PC-3 (cell line): ENCODE measurements at regions not wholly inside any gene's neighbourhood (a gene's known extent, or its start where the extent isn't known, plus 50 kb on each side); places are given as distances from the start of the nearest gene placed in this dataset.

ENCODE experiments used
- ATAC-seq: fragments of 200-7000 bp; cut with Tn5 transposase; 2 replicates; pipeline ENCODE4 v1.9.1; 2020; ENCODE audit warnings: mild to moderate bottlenecking, moderate library complexity
- BruUV-seq: library from RNA; stranded (reverse); fragments of 400-500 nt; replicated peaks from 2 replicates; lab custom pipeline; 2021; lab: Mats Ljungman, UMichigan
- CTCF ChIA-PET: fragments of 300-600 bp; sonication (Branson Sonifier 250); formaldehyde crosslinking; loops from one replicate; lab custom pipeline; 2022; ENCODE audit warnings: antibody characterized with exemption; lab: Charles Lee
- POLR2A ChIA-PET: fragments of 300-600 bp; sonication (Branson Sonifier 250); formaldehyde crosslinking; loops from one replicate; lab custom pipeline; 2022; ENCODE audit warnings: antibody characterized with exemption; ENCODE audit not compliant: unreplicated experiment; lab: Charles Lee
- DNase-seq: peaks from one replicate; pipeline ENCODE4 v3.0.0-alpha.2; 2015
- H2AFZ ChIP-seq: fragments of 300-600 bp; sonication (generic); 2 replicates; pipeline ENCODE4 v1.6.0; 2016; ENCODE audit warnings: antibody characterized with exemption, low read length
- H3F3A ChIP-seq: fragments of 300-600 bp; sonication (generic); one replicate; pipeline ENCODE4 v1.6.0; 2017; ENCODE audit warnings: antibody characterized with exemption, low read length, control low read depth, mild to moderate bottlenecking; ENCODE audit not compliant: unreplicated experiment
- H3K27ac ChIP-seq: fragments of 300-600 bp; sonication (generic); 2 replicates; pipeline ENCODE4 v1.5.1; 2016; ENCODE audit warnings: mild to moderate bottlenecking, low read length
- H3K27me3 ChIP-seq: fragments of 300-600 bp; sonication (generic); 2 replicates; pipeline ENCODE4 v1.6.1; 2016; ENCODE audit warnings: low read length, mixed read lengths
- H3K36me3 ChIP-seq: fragments of 300-600 bp; sonication (generic); 2 replicates; pipeline ENCODE4 v1.6.1; 2016; ENCODE audit warnings: low read depth, mixed run types, low read length, mixed read lengths
- H3K4me1 ChIP-seq: fragments of 300-600 bp; sonication (generic); 2 replicates; pipeline ENCODE4 v1.5.1; 2016; ENCODE audit warnings: low read length; ENCODE audit not compliant: insufficient read depth
- H3K4me2 ChIP-seq: fragments of 300-600 bp; sonication (generic); 2 replicates; pipeline ENCODE4 v1.6.0; 2016; ENCODE audit warnings: low read length
- H3K4me3 ChIP-seq: fragments of 300-600 bp; sonication (generic); 2 replicates; pipeline ENCODE4 v1.5.1; 2016; ENCODE audit warnings: mild to moderate bottlenecking, low read length, mixed read lengths
- H3K79me2 ChIP-seq: fragments of 300-600 bp; sonication (generic); 2 replicates; pipeline ENCODE4 v1.6.1; 2017; ENCODE audit warnings: low read length, mixed read lengths
- H3K9ac ChIP-seq: fragments of 300-600 bp; sonication (generic); 2 replicates; pipeline ENCODE4 v1.6.0; 2016; ENCODE audit warnings: mild to moderate bottlenecking, low read length
- H3K9me2 ChIP-seq: fragments of 300-600 bp; sonication (generic); replicated peaks from 2 replicates; pipeline ENCODE4 v1.6.1; 2016; ENCODE audit warnings: mixed run types, low read length, mixed read lengths
- H3K9me3 ChIP-seq: fragments of 300-600 bp; sonication (generic); 2 replicates; pipeline ENCODE4 v1.6.1; 2016; ENCODE audit warnings: low read length, mixed read lengths
- H4K20me1 ChIP-seq: fragments of 300-600 bp; sonication (generic); 2 replicates; pipeline ENCODE4 v1.6.1; 2016; ENCODE audit warnings: low read length, mixed read lengths
- CTCF ChIP-seq: fragments of 300-600 bp; sonication (generic); conservative IDR thresholded peaks from 2 replicates; pipeline ENCODE4 v1.5.1; 2017; ENCODE audit warnings: antibody characterized with exemption, low read depth, mild to moderate bottlenecking, low read length
- EZH2 ChIP-seq: fragments of 300-600 bp; sonication (generic); IDR thresholded peaks from one replicate; pipeline ENCODE4 v1.6.1; 2017; ENCODE audit warnings: antibody characterized with exemption, mild to moderate bottlenecking, low read length; ENCODE audit not compliant: unreplicated experiment
- EZH2phosphoT487 ChIP-seq: fragments of 300-600 bp; sonication (generic); IDR thresholded peaks from 2 replicates; pipeline ENCODE4 v1.6.1; 2018; ENCODE audit warnings: mild to moderate bottlenecking, antibody characterized with exemption, low read length, borderline replicate concordance
- intact Hi-C: fragments of 100-400 bp; cut with micrococcal nuclease; formaldehyde crosslinking; loops from 2 replicates; pipeline ENCODE4 v1.9.0; 2023

- intact Hi-C loops: no loop called here
- Histone ChIP-seq H3K4me2 (no peak overlapping the region), H3K27ac (no peak overlapping the region), H3K27me3 (no peaks in the 10 kb centered on the region), H3K9ac (no peak overlapping the region), H3F3A (no peaks in the 10 kb centered on the region), H3K9me2 (no peaks in the 10 kb centered on the region), H3K4me1 (no peaks in the 10 kb centered on the region), H2AFZ (no peak overlapping the region), H4K20me1 (no peaks in the 10 kb centered on the region), H3K9me3 (no peaks in the 10 kb centered on the region), H3K36me3 (no peaks in the 10 kb centered on the region), H3K79me2 (no peaks in the 10 kb centered on the region), H3K4me3 (no peak overlapping the region)
- DNase-seq (no peak), ATAC-seq (no peak)
- CTCF ChIA-PET: no interaction called here
- TF ChIP-seq EZH2phosphoT487: no peak
- no peak for TF ChIP-seq CTCF
- TF ChIP-seq EZH2: no peak
- POLR2A ChIA-PET: no interaction called here
- BruUV-seq: no TSS peak
These were observed 2074.2 kb upstream of the C9orf72 start for GRCh38 chr9:29647451-29647850.

- Histone ChIP-seq H3K4me3 (no peak overlapping the region), H3K79me2 (no peaks in the 10 kb centered on the region), H3K9me2 (no peaks in the 10 kb centered on the region), H3K9me3 (no peaks in the 10 kb centered on the region), H3K27ac (no peak overlapping the region), H3K4me1 (no peaks in the 10 kb centered on the region), H2AFZ (no peak overlapping the region), H3F3A (no peaks in the 10 kb centered on the region), H3K4me2 (no peak overlapping the region), H4K20me1 (no peaks in the 10 kb centered on the region), H3K36me3 (no peaks in the 10 kb centered on the region), H3K9ac (no peak overlapping the region), H3K27me3 (no peaks in the 10 kb centered on the region)
- intact Hi-C loops: no loop called here
- ATAC-seq: no peak
- TF ChIP-seq EZH2phosphoT487: no peak
- TF ChIP-seq EZH2: no peak
- no peak for TF ChIP-seq CTCF
- no TSS peak for BruUV-seq
- CTCF ChIA-PET: no interaction called here
- POLR2A ChIA-PET: no interaction called here
- no peak for DNase-seq
These were observed 2074.9 kb upstream of the C9orf72 start for GRCh38 chr9:29648132-29648531.

- TF ChIP-seq CTCF: no peak
- no peak for TF ChIP-seq EZH2
- TF ChIP-seq EZH2phosphoT487: no peak
- Histone ChIP-seq H3K79me2 (no peaks in the 10 kb centered on the region), H3K27ac (no peak overlapping the region), H3K4me2 (no peak overlapping the region), H2AFZ (no peak overlapping the region), H3F3A (no peaks in the 10 kb centered on the region), H4K20me1 (no peaks in the 10 kb centered on the region), H3K9me3 (no peaks in the 10 kb centered on the region), H3K27me3 (no peaks in the 10 kb centered on the region), H3K36me3 (no peaks in the 10 kb centered on the region), H3K9ac (no peak overlapping the region), H3K4me3 (no peak overlapping the region), H3K9me2 (no peaks in the 10 kb centered on the region), H3K4me1 (no peaks in the 10 kb centered on the region)
- peak; percentile 45 for ATAC-seq
- BruUV-seq: no TSS peak
- ChIA-PET POLR2A (no interaction called here), CTCF (no interaction called here)
- intact Hi-C loops: no loop called here
- DNase-seq: peak; percentile 3
These were observed 2075.3 kb upstream of the C9orf72 start for GRCh38 chr9:29648601-29649000.
